GM12878 (cell line): ENCODE measurements at regions not wholly inside any gene's neighbourhood (a gene's known extent, or its start where the extent isn't known, plus 50 kb on each side); places are given as distances from the start of the nearest gene placed in this dataset.

Experiments used
- ATAC-seq: fragments of 200-7000 bp; cut with Tn5 transposase; 3 replicates; pipeline ENCODE4 v1.9.1; 2020; ENCODE audit warnings: mild to moderate bottlenecking, moderate library complexity
- BruUV-seq: library from RNA; stranded (reverse); fragments of 400-500 nt; replicated peaks from 2 replicates; lab custom pipeline; 2021; lab: Mats Ljungman, UMichigan
- CTCF ChIA-PET: fragments of 300-600 bp; sonication (Branson Sonifier 250); formaldehyde crosslinking; extraction: SDS; loops from one replicate; lab custom pipeline; 2021; ENCODE audit warnings: inconsistent platforms; lab: Yijun Ruan, JAX
- POLR2A ChIA-PET: fragments of 350-600 bp; formaldehyde crosslinking; extraction: SDS; loops from one replicate; lab custom pipeline; 2021; ENCODE audit warnings: inconsistent platforms; lab: Charles Lee
- RAD21 ChIA-PET: fragments of 300-600 bp; sonication (Branson Sonifier 250); formaldehyde crosslinking; loops from one replicate; lab custom pipeline; 2023; ENCODE audit warnings: antibody characterized with exemption; ENCODE audit not compliant: unreplicated experiment; lab: Charles Lee
- SMC1A ChIA-PET: fragments of 300-600 bp; sonication (Branson Sonifier 250); formaldehyde crosslinking; loops from one replicate; lab custom pipeline; 2023; ENCODE audit not compliant: unreplicated experiment, uncharacterized antibody; lab: Charles Lee
- DNase-seq: peaks from one replicate; pipeline ENCODE4 v3.0.0-alpha.2; 2011; ENCODE audit warnings: low read depth, low spot score
- FAIRE-seq: peaks from 3 replicates; lab custom pipeline; 2011; peaks lifted over from hg19 to GRCh38; lab: Jason Lieb, UNC
- H2AFZ ChIP-seq: 2 replicates; pipeline ENCODE4 v1.6.0; 2011; ENCODE audit warnings: low read depth, low read length, control low read depth; ENCODE audit not compliant: control insufficient read depth
- H3K27ac ChIP-seq: 2 replicates; pipeline ENCODE4 v1.5.1; 2011; ENCODE audit warnings: control low read depth; ENCODE audit not compliant: control insufficient read depth, insufficient read depth
- H3K27me3 ChIP-seq, 2 experiments: replicated peaks in 1 of 2; 2 replicates each; pipeline versions ENCODE4 v1.6.0 to v1.6.1; 2011; ENCODE audit warnings: low read length in 1 of 2; ENCODE audit not compliant: control insufficient read depth in 2 of 2, insufficient read depth in 2 of 2
- H3K36me3 ChIP-seq, 2 experiments: 2 replicates each; pipeline ENCODE4 v1.5.1; 2011; ENCODE audit warnings: low read length in 1 of 2; ENCODE audit not compliant: control insufficient read depth in 2 of 2, insufficient read depth in 2 of 2
- H3K4me1 ChIP-seq: 2 replicates; pipeline ENCODE4 v1.6.1; 2011; ENCODE audit warnings: mild to moderate bottlenecking, low read length, moderate library complexity, mixed read lengths; ENCODE audit not compliant: control insufficient read depth, insufficient read depth
- H3K4me2 ChIP-seq: 2 replicates; pipeline ENCODE4 v1.6.0; 2011; ENCODE audit warnings: control low read depth; ENCODE audit not compliant: control insufficient read depth, insufficient read depth
- H3K4me3 ChIP-seq: fragments of 200-600 bp; sonication (generic); 2 replicates; pipeline ENCODE4 v1.5.1; 2016
- H3K79me2 ChIP-seq: 2 replicates; pipeline ENCODE4 v1.6.0; 2011; ENCODE audit warnings: low read length; ENCODE audit not compliant: control insufficient read depth, insufficient read depth
- H3K9ac ChIP-seq: 2 replicates; pipeline ENCODE4 v1.8.0; 2011; ENCODE audit warnings: low read length, control low read depth, mixed read lengths; ENCODE audit not compliant: control insufficient read depth, insufficient read depth
- H3K9me3 ChIP-seq: replicated peaks from 3 replicates; pipeline ENCODE4 v1.5.1; 2011; ENCODE audit warnings: mild to moderate bottlenecking, low read length; ENCODE audit not compliant: control insufficient read depth, insufficient read depth
- H4K20me1 ChIP-seq: 2 replicates; pipeline ENCODE4 v1.6.0; 2011; ENCODE audit not compliant: control insufficient read depth, insufficient read depth
- HDAC2 ChIP-seq: fragments of 200-600 bp; sonication (generic); IDR thresholded peaks from 2 replicates; pipeline ENCODE4 v1.6.1; 2017
- WGBS: methylation state at CpG from one replicate; pipeline ENCODE4 v1.1.6; 2016; ENCODE audit warnings: low lambda C conversion rate; ENCODE audit not compliant: insufficient replicate concordance, insufficient coverage; ENCODE audit errors: missing lambda C conversion rate; 5-methylcytosine and 5-hydroxymethylcytosine counted together
- in situ Hi-C: fragments of 300-500 bp; cut with MboI; formaldehyde crosslinking; loops from 9 replicates; pipeline ENCODE4 v1.14.3; 2018; ENCODE audit warnings: mixed read lengths
- intact Hi-C: fragments of 100-400 bp; cut with micrococcal nuclease; formaldehyde crosslinking; loops from one replicate; pipeline ENCODE4 v1.14.2; 2022; ENCODE audit not compliant: unreplicated experiment
- TF ChIP-seq, protein P1 (sequence below): fragments of 150-350 bp; IDR thresholded peaks from 2 replicates; pipeline ENCODE4 v1.6.1; 2014; ENCODE audit warnings: mild to moderate bottlenecking, low read depth, low read length
- TF ChIP-seq, protein P2 (sequence below): IDR thresholded peaks from 2 replicates; pipeline ENCODE4 v1.6.1; 2012; ENCODE audit warnings: improper control_type of control experiment, low read depth, low read length; ENCODE audit not compliant: insufficient replicate concordance
- TF ChIP-seq, protein P3 (sequence below): fragments of 450-650 bp; IDR thresholded peaks from 2 replicates; pipeline ENCODE4 v1.6.1; 2014; ENCODE audit warnings: mild to moderate bottlenecking

DNA sequence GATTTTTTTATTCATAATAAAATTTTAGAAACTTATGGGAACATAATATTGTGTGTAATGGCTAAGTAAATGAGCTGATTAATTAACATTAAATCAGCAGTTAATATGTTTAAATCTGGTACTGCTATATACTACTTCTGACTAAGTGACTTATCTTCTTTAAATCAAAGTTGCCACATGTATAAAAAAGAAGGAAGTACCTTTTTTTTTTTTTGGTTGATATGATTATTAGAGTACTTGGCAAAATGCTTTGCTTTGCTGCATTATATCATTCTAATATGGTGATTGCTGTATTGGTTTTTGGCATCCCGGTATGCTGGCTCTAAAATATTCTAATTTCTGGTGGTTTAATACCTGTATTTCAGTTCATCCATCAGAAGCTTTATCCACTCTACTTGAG, 319.1 kb upstream of the RGS6 start:
- Histone ChIP-seq H3K9me3 (no peaks in the 10 kb centered on the region; the same call in 1 of the 3 replicates), H3K79me2 (peaks cover 23% of the 10 kb centered on the region), H3K36me3 (no peaks in the 10 kb centered on the region; a peak in 1 of 4 replicates), H3K4me3 (no peak overlapping the region), H2AFZ (no peak overlapping the region), H4K20me1 (no peaks in the 10 kb centered on the region), H3K27me3 (no peaks in the 10 kb centered on the region), H3K4me1 (peaks cover 5% of the 10 kb centered on the region; the same call in 1 of the 2 replicates), H3K4me2 (no peak overlapping the region), H3K9ac (no peak overlapping the region), H3K27ac (no peak overlapping the region)
- in situ Hi-C loops = no loop called here
- no TSS peak for BruUV-seq
- ChIA-PET RAD21 (interaction anchor here (1.0 to 8.0 kb wide), 4 partner anchors 22 to 60 kb away, joined by 3 to 85 read pairs (median 6); no protein-coding TSS in a partner anchor), CTCF (interaction anchor here (0.8 kb wide), 2 partner anchors 34 to 115 kb away, joined by 3 to 4 read pairs; no protein-coding TSS in a partner anchor), POLR2A (interaction anchor here (0.6 to 1.4 kb wide), 6 partner anchors 9 to 411 kb away, joined by 3 to 7 read pairs (median 4); no protein-coding TSS in a partner anchor), SMC1A (interaction anchor here (0.7 to 2.4 kb wide), 13 partner anchors 9 to 255 kb away, joined by 3 to 9 read pairs (median 4); no protein-coding TSS in a partner anchor)
- ATAC-seq (no peak), FAIRE-seq (no peak), DNase-seq (no peak)
- TF ChIP-seq, protein P1, sequence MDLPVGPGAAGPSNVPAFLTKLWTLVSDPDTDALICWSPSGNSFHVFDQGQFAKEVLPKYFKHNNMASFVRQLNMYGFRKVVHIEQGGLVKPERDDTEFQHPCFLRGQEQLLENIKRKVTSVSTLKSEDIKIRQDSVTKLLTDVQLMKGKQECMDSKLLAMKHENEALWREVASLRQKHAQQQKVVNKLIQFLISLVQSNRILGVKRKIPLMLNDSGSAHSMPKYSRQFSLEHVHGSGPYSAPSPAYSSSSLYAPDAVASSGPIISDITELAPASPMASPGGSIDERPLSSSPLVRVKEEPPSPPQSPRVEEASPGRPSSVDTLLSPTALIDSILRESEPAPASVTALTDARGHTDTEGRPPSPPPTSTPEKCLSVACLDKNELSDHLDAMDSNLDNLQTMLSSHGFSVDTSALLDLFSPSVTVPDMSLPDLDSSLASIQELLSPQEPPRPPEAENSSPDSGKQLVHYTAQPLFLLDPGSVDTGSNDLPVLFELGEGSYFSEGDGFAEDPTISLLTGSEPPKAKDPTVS = no peak
- TF ChIP-seq, protein P2, sequence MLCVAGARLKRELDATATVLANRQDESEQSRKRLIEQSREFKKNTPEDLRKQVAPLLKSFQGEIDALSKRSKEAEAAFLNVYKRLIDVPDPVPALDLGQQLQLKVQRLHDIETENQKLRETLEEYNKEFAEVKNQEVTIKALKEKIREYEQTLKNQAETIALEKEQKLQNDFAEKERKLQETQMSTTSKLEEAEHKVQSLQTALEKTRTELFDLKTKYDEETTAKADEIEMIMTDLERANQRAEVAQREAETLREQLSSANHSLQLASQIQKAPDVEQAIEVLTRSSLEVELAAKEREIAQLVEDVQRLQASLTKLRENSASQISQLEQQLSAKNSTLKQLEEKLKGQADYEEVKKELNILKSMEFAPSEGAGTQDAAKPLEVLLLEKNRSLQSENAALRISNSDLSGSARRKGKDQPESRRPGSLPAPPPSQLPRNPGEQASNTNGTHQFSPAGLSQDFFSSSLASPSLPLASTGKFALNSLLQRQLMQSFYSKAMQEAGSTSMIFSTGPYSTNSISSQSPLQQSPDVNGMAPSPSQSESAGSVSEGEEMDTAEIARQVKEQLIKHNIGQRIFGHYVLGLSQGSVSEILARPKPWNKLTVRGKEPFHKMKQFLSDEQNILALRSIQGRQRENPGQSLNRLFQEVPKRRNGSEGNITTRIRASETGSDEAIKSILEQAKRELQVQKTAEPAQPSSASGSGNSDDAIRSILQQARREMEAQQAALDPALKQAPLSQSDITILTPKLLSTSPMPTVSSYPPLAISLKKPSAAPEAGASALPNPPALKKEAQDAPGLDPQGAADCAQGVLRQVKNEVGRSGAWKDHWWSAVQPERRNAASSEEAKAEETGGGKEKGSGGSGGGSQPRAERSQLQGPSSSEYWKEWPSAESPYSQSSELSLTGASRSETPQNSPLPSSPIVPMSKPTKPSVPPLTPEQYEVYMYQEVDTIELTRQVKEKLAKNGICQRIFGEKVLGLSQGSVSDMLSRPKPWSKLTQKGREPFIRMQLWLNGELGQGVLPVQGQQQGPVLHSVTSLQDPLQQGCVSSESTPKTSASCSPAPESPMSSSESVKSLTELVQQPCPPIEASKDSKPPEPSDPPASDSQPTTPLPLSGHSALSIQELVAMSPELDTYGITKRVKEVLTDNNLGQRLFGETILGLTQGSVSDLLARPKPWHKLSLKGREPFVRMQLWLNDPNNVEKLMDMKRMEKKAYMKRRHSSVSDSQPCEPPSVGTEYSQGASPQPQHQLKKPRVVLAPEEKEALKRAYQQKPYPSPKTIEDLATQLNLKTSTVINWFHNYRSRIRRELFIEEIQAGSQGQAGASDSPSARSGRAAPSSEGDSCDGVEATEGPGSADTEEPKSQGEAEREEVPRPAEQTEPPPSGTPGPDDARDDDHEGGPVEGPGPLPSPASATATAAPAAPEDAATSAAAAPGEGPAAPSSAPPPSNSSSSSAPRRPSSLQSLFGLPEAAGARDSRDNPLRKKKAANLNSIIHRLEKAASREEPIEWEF = no peak
- no peak for TF ChIP-seq HDAC2
- TF ChIP-seq, protein P3, sequence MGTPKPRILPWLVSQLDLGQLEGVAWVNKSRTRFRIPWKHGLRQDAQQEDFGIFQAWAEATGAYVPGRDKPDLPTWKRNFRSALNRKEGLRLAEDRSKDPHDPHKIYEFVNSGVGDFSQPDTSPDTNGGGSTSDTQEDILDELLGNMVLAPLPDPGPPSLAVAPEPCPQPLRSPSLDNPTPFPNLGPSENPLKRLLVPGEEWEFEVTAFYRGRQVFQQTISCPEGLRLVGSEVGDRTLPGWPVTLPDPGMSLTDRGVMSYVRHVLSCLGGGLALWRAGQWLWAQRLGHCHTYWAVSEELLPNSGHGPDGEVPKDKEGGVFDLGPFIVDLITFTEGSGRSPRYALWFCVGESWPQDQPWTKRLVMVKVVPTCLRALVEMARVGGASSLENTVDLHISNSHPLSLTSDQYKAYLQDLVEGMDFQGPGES = no peak
- intact Hi-C loops = no loop called here
- WGBS = 96% methylated on average over 1 of the region's 1 CpG
